GM12891 (cell line): ENCODE measurements at regions not wholly inside any gene's neighbourhood (a gene's known extent, or its start where the extent isn't known, plus 50 kb on each side); places are given as distances from the start of the nearest gene placed in this dataset.

Source experiments
- PAX5 ChIP-seq: IDR thresholded peaks from 2 replicates; pipeline ENCODE4 v1.6.1; 2011; ENCODE audit warnings: low read length, moderate library complexity, mild to moderate bottlenecking; ENCODE audit not compliant: insufficient read depth, severe bottlenecking
- POLR2A ChIP-seq: IDR thresholded peaks from 2 replicates; pipeline ENCODE4 v1.6.1; 2011; ENCODE audit warnings: low read depth, low read length, control low read depth
- POLR2AphosphoS5 ChIP-seq: IDR thresholded peaks from 2 replicates; pipeline ENCODE4 v1.6.1; 2011; ENCODE audit warnings: low read depth, low read length, control low read depth
- SPI1 ChIP-seq: IDR thresholded peaks from 2 replicates; pipeline ENCODE4 v1.6.1; 2011; ENCODE audit warnings: low read depth, low read length, control low read depth

- TF ChIP-seq PAX5 (no peak), SPI1 (no peak), POLR2A (no peak), POLR2AphosphoS5 (no peak)
Measured at GRCh38 chr2:207432453-207432852, 97.3 kb upstream of the CREB1 start.
